ENCODE measurements at regions not wholly inside any gene's neighbourhood (a gene's known extent, or its start where the extent isn't known, plus 50 kb on each side); places are given as distances from the start of the nearest gene placed in this dataset.
"Not testable (repeated sequence)": the region's sequence is repeated elsewhere in the genome, so short reads cannot be mapped to it uniquely, and the experiment has no call there.

- not testable (repeated sequence) for H3K36me3 Mint-ChIP-seq, H3K4me3 Mint-ChIP-seq, ATAC-seq, H3K27ac Mint-ChIP-seq, H3K4me1 Mint-ChIP-seq
- Mint-ChIP-seq H3K27me3 (peaks cover 29% of the 10 kb centered on the region), H3K9me3 (peaks cover 12% of the 10 kb centered on the region)
Measured at GRCh38 chr1:24268555-24268954, 50.6 kb upstream of the GRHL3 start.

- no peak for ATAC-seq
- peaks cover 14% of the 10 kb centered on the region for H3K27me3 Mint-ChIP-seq
- H3K4me3 Mint-ChIP-seq = no peak overlapping the region
- no peak overlapping the region for H3K27ac Mint-ChIP-seq
- H3K4me1 Mint-ChIP-seq = no peaks in the 10 kb centered on the region
- H3K36me3 Mint-ChIP-seq = no peaks in the 10 kb centered on the region
- H3K9me3 Mint-ChIP-seq = peaks cover 3% of the 10 kb centered on the region
Measured at GRCh38 chr1:24266998-24267397, 52.2 kb upstream of the GRHL3 start.

- Mint-ChIP-seq H3K27me3 (peaks cover 8% of the 10 kb centered on the region), H3K36me3 (no peaks in the 10 kb centered on the region), H3K27ac (no peak overlapping the region), H3K4me3 (no peak overlapping the region), H3K9me3 (peaks cover under 1% of the 10 kb centered on the region), H3K4me1 (no peaks in the 10 kb centered on the region)
- ATAC-seq = no peak
Measured at GRCh38 chr1:24266398-24266941, 52.7 kb upstream of the GRHL3 start.

- H3K27ac Mint-ChIP-seq = no peak overlapping the region
- H3K27me3 Mint-ChIP-seq = no peaks in the 10 kb centered on the region
- no peaks in the 10 kb centered on the region for H3K4me1 Mint-ChIP-seq
- H3K9me3 Mint-ChIP-seq = no peaks in the 10 kb centered on the region
- ATAC-seq = no peak
- no peaks in the 10 kb centered on the region for H3K36me3 Mint-ChIP-seq
- H3K4me3 Mint-ChIP-seq = no peak overlapping the region
Measured at GRCh38 chr1:24263746-24264145, 55.4 kb upstream of the GRHL3 start.

- Mint-ChIP-seq H3K27ac (no peak overlapping the region), H3K4me1 (no peaks in the 10 kb centered on the region), H3K9me3 (no peaks in the 10 kb centered on the region), H3K36me3 (no peaks in the 10 kb centered on the region), H3K4me3 (no peak overlapping the region), H3K27me3 (no peaks in the 10 kb centered on the region)
- no peak for ATAC-seq
Measured at GRCh38 chr1:24263211-24263610, 55.9 kb upstream of the GRHL3 start.

GRCh38 chr1:24261977-24262376, 57.2 kb upstream of the GRHL3 start:
- H3K27me3 Mint-ChIP-seq = no peaks in the 10 kb centered on the region
- ATAC-seq = no peak
- no peaks in the 10 kb centered on the region for H3K4me1 Mint-ChIP-seq
- no peaks in the 10 kb centered on the region for H3K9me3 Mint-ChIP-seq
- no peak overlapping the region for H3K27ac Mint-ChIP-seq
- no peak overlapping the region for H3K4me3 Mint-ChIP-seq
- H3K36me3 Mint-ChIP-seq = no peaks in the 10 kb centered on the region

GRCh38 chr1:24258735-24259424, 60.3 kb upstream of the GRHL3 start:
- H3K36me3 Mint-ChIP-seq = no peaks in the 10 kb centered on the region
- H3K4me3 Mint-ChIP-seq = no peak overlapping the region
- ATAC-seq = no peak
- H3K9me3 Mint-ChIP-seq = no peaks in the 10 kb centered on the region
- no peaks in the 10 kb centered on the region for H3K4me1 Mint-ChIP-seq
- no peaks in the 10 kb centered on the region for H3K27me3 Mint-ChIP-seq
- H3K27ac Mint-ChIP-seq = no peak overlapping the region

GRCh38 chr1:24257373-24257772, 61.8 kb upstream of the GRHL3 start:
- no peak overlapping the region for H3K4me3 Mint-ChIP-seq
- ATAC-seq = no peak
- H3K27me3 Mint-ChIP-seq = no peaks in the 10 kb centered on the region
- no peaks in the 10 kb centered on the region for H3K9me3 Mint-ChIP-seq
- no peak overlapping the region for H3K27ac Mint-ChIP-seq
- H3K36me3 Mint-ChIP-seq = no peaks in the 10 kb centered on the region
- H3K4me1 Mint-ChIP-seq = no peaks in the 10 kb centered on the region

GRCh38 chr1:24256687-24257086, 62.5 kb upstream of the GRHL3 start:
- H3K27me3 Mint-ChIP-seq = no peaks in the 10 kb centered on the region
- ATAC-seq = no peak
- no peaks in the 10 kb centered on the region for H3K9me3 Mint-ChIP-seq
- H3K4me3 Mint-ChIP-seq = no peak overlapping the region
- H3K4me1 Mint-ChIP-seq = no peaks in the 10 kb centered on the region
- no peak overlapping the region for H3K27ac Mint-ChIP-seq
- no peaks in the 10 kb centered on the region for H3K36me3 Mint-ChIP-seq

- no peak for ATAC-seq
- no peaks in the 10 kb centered on the region for H3K9me3 Mint-ChIP-seq
- no peak overlapping the region for H3K4me3 Mint-ChIP-seq
- H3K36me3 Mint-ChIP-seq = no peaks in the 10 kb centered on the region
- H3K4me1 Mint-ChIP-seq = no peaks in the 10 kb centered on the region
- no peaks in the 10 kb centered on the region for H3K27me3 Mint-ChIP-seq
- no peak overlapping the region for H3K27ac Mint-ChIP-seq
Measured at GRCh38 chr1:24255226-24255625, 63.9 kb upstream of the GRHL3 start.

- Mint-ChIP-seq H3K36me3 (no peaks in the 10 kb centered on the region), H3K27me3 (no peaks in the 10 kb centered on the region), H3K4me1 (peaks cover under 1% of the 10 kb centered on the region), H3K9me3 (no peaks in the 10 kb centered on the region), H3K4me3 (no peak overlapping the region), H3K27ac (no peak overlapping the region)
- ATAC-seq = no peak
Measured at GRCh38 chr1:24254783-24255182, 64.4 kb upstream of the GRHL3 start.

- peaks cover 1% of the 10 kb centered on the region for H3K9me3 Mint-ChIP-seq
- H3K36me3 Mint-ChIP-seq = no peaks in the 10 kb centered on the region
- ATAC-seq = no peak
- no peak overlapping the region for H3K4me3 Mint-ChIP-seq
- peaks cover 13% of the 10 kb centered on the region for H3K4me1 Mint-ChIP-seq
- no peaks in the 10 kb centered on the region for H3K27me3 Mint-ChIP-seq
- H3K27ac Mint-ChIP-seq = no peak overlapping the region
Measured at GRCh38 chr1:24253571-24253970, 65.6 kb upstream of the GRHL3 start.

- peaks cover 2% of the 10 kb centered on the region for H3K9me3 Mint-ChIP-seq
- H3K4me3 Mint-ChIP-seq = no peak overlapping the region
- H3K4me1 Mint-ChIP-seq = peaks cover 16% of the 10 kb centered on the region
- peak overlapping the region; percentile 17 for H3K27ac Mint-ChIP-seq
- no peaks in the 10 kb centered on the region for H3K36me3 Mint-ChIP-seq
- no peak for ATAC-seq
- H3K27me3 Mint-ChIP-seq = no peaks in the 10 kb centered on the region
Measured at GRCh38 chr1:24252185-24252780, 65.2 kb upstream of the IFNLR1 start.

- no peaks in the 10 kb centered on the region for H3K36me3 Mint-ChIP-seq
- no peaks in the 10 kb centered on the region for H3K27me3 Mint-ChIP-seq
- no peak overlapping the region for H3K4me3 Mint-ChIP-seq
- H3K4me1 Mint-ChIP-seq = peaks cover 16% of the 10 kb centered on the region
- peaks cover 2% of the 10 kb centered on the region for H3K9me3 Mint-ChIP-seq
- H3K27ac Mint-ChIP-seq = no peak overlapping the region
- ATAC-seq = no peak
Measured at GRCh38 chr1:24251501-24251900, 64.4 kb upstream of the IFNLR1 start.

- Mint-ChIP-seq H3K4me1 (peaks cover 16% of the 10 kb centered on the region), H3K9me3 (peaks cover 2% of the 10 kb centered on the region), H3K36me3 (no peaks in the 10 kb centered on the region)
Measured at GRCh38 chr1:24250791-24251190, 63.7 kb upstream of the IFNLR1 start.

GRCh38 chr1:24250224-24250623, 63.1 kb upstream of the IFNLR1 start:
- Mint-ChIP-seq H3K27ac (no peak overlapping the region), H3K4me3 (no peak overlapping the region), H3K36me3 (no peaks in the 10 kb centered on the region), H3K4me1 (peaks cover 16% of the 10 kb centered on the region), H3K9me3 (peaks cover 2% of the 10 kb centered on the region), H3K27me3 (no peaks in the 10 kb centered on the region)
- ATAC-seq = no peak

More at GRCh38 chr1:24250791-24251190, 63.7 kb upstream of the IFNLR1 start:
- Mint-ChIP-seq H3K27me3 (no peaks in the 10 kb centered on the region), H3K4me3 (no peak overlapping the region), H3K27ac (no peak overlapping the region)
- ATAC-seq = no peak
